PC-3 (cell line): ENCODE measurements at regions not wholly inside any gene's neighbourhood (a gene's known extent, or its start where the extent isn't known, plus 50 kb on each side); places are given as distances from the start of the nearest gene placed in this dataset.

Source experiments
- ATAC-seq: fragments of 200-7000 bp; cut with Tn5 transposase; 2 replicates; pipeline ENCODE4 v1.9.1; 2020; ENCODE audit warnings: mild to moderate bottlenecking, moderate library complexity
- BruUV-seq: library from RNA; stranded (reverse); fragments of 400-500 nt; replicated peaks from 2 replicates; lab custom pipeline; 2021; lab: Mats Ljungman, UMichigan
- CTCF ChIA-PET: fragments of 300-600 bp; sonication (Branson Sonifier 250); formaldehyde crosslinking; loops from one replicate; lab custom pipeline; 2022; ENCODE audit warnings: antibody characterized with exemption; lab: Charles Lee
- POLR2A ChIA-PET: fragments of 300-600 bp; sonication (Branson Sonifier 250); formaldehyde crosslinking; loops from one replicate; lab custom pipeline; 2022; ENCODE audit warnings: antibody characterized with exemption; ENCODE audit not compliant: unreplicated experiment; lab: Charles Lee
- DNase-seq: peaks from one replicate; pipeline ENCODE4 v3.0.0-alpha.2; 2015
- H2AFZ ChIP-seq: fragments of 300-600 bp; sonication (generic); 2 replicates; pipeline ENCODE4 v1.6.0; 2016; ENCODE audit warnings: antibody characterized with exemption, low read length
- H3F3A ChIP-seq: fragments of 300-600 bp; sonication (generic); one replicate; pipeline ENCODE4 v1.6.0; 2017; ENCODE audit warnings: antibody characterized with exemption, low read length, control low read depth, mild to moderate bottlenecking; ENCODE audit not compliant: unreplicated experiment
- H3K27ac ChIP-seq: fragments of 300-600 bp; sonication (generic); 2 replicates; pipeline ENCODE4 v1.5.1; 2016; ENCODE audit warnings: mild to moderate bottlenecking, low read length
- H3K27me3 ChIP-seq: fragments of 300-600 bp; sonication (generic); 2 replicates; pipeline ENCODE4 v1.6.1; 2016; ENCODE audit warnings: low read length, mixed read lengths
- H3K36me3 ChIP-seq: fragments of 300-600 bp; sonication (generic); 2 replicates; pipeline ENCODE4 v1.6.1; 2016; ENCODE audit warnings: low read depth, mixed run types, low read length, mixed read lengths
- H3K4me1 ChIP-seq: fragments of 300-600 bp; sonication (generic); 2 replicates; pipeline ENCODE4 v1.5.1; 2016; ENCODE audit warnings: low read length; ENCODE audit not compliant: insufficient read depth
- H3K4me2 ChIP-seq: fragments of 300-600 bp; sonication (generic); 2 replicates; pipeline ENCODE4 v1.6.0; 2016; ENCODE audit warnings: low read length
- H3K4me3 ChIP-seq: fragments of 300-600 bp; sonication (generic); 2 replicates; pipeline ENCODE4 v1.5.1; 2016; ENCODE audit warnings: mild to moderate bottlenecking, low read length, mixed read lengths
- H3K79me2 ChIP-seq: fragments of 300-600 bp; sonication (generic); 2 replicates; pipeline ENCODE4 v1.6.1; 2017; ENCODE audit warnings: low read length, mixed read lengths
- H3K9ac ChIP-seq: fragments of 300-600 bp; sonication (generic); 2 replicates; pipeline ENCODE4 v1.6.0; 2016; ENCODE audit warnings: mild to moderate bottlenecking, low read length
- H3K9me2 ChIP-seq: fragments of 300-600 bp; sonication (generic); replicated peaks from 2 replicates; pipeline ENCODE4 v1.6.1; 2016; ENCODE audit warnings: mixed run types, low read length, mixed read lengths
- H3K9me3 ChIP-seq: fragments of 300-600 bp; sonication (generic); 2 replicates; pipeline ENCODE4 v1.6.1; 2016; ENCODE audit warnings: low read length, mixed read lengths
- H4K20me1 ChIP-seq: fragments of 300-600 bp; sonication (generic); 2 replicates; pipeline ENCODE4 v1.6.1; 2016; ENCODE audit warnings: low read length, mixed read lengths
- CTCF ChIP-seq: fragments of 300-600 bp; sonication (generic); conservative IDR thresholded peaks from 2 replicates; pipeline ENCODE4 v1.5.1; 2017; ENCODE audit warnings: antibody characterized with exemption, low read depth, mild to moderate bottlenecking, low read length
- EZH2 ChIP-seq: fragments of 300-600 bp; sonication (generic); IDR thresholded peaks from one replicate; pipeline ENCODE4 v1.6.1; 2017; ENCODE audit warnings: antibody characterized with exemption, mild to moderate bottlenecking, low read length; ENCODE audit not compliant: unreplicated experiment
- EZH2phosphoT487 ChIP-seq: fragments of 300-600 bp; sonication (generic); IDR thresholded peaks from 2 replicates; pipeline ENCODE4 v1.6.1; 2018; ENCODE audit warnings: mild to moderate bottlenecking, antibody characterized with exemption, low read length, borderline replicate concordance
- intact Hi-C: fragments of 100-400 bp; cut with micrococcal nuclease; formaldehyde crosslinking; loops from 2 replicates; pipeline ENCODE4 v1.9.0; 2023

- Histone ChIP-seq H3K79me2 (no peaks in the 10 kb centered on the region), H4K20me1 (no peaks in the 10 kb centered on the region), H3K27ac (no peak overlapping the region), H3F3A (no peaks in the 10 kb centered on the region), H3K4me1 (no peaks in the 10 kb centered on the region), H3K9ac (no peak overlapping the region), H3K9me3 (no peaks in the 10 kb centered on the region), H3K36me3 (no peaks in the 10 kb centered on the region), H3K9me2 (no peaks in the 10 kb centered on the region), H2AFZ (no peak overlapping the region), H3K4me3 (no peak overlapping the region), H3K4me2 (no peak overlapping the region), H3K27me3 (no peaks in the 10 kb centered on the region)
- intact Hi-C loops = no loop called here
- ATAC-seq (no peak), DNase-seq (no peak)
- no TSS peak for BruUV-seq
- TF ChIP-seq EZH2 = no peak
- TF ChIP-seq EZH2phosphoT487 = no peak
- no peak for TF ChIP-seq CTCF
- ChIA-PET POLR2A (no interaction called here), CTCF (no interaction called here)
Measured at GRCh38 chr6:82436740-82437139, 73.1 kb downstream of the TPBG start.

GRCh38 chr6:82437701-82438100 lies 74.1 kb downstream of the TPBG start:
- CTCF ChIA-PET = no interaction called here
- DNase-seq = no peak
- Histone ChIP-seq H3K4me3 (no peak overlapping the region), H3K27ac (no peak overlapping the region), H3K9me2 (no peaks in the 10 kb centered on the region), H3K9ac (no peak overlapping the region), H3K4me1 (no peaks in the 10 kb centered on the region), H3K27me3 (no peaks in the 10 kb centered on the region), H3K4me2 (no peak overlapping the region), H3K79me2 (no peaks in the 10 kb centered on the region), H3K9me3 (no peaks in the 10 kb centered on the region), H4K20me1 (no peaks in the 10 kb centered on the region), H2AFZ (no peak overlapping the region), H3K36me3 (no peaks in the 10 kb centered on the region), H3F3A (no peaks in the 10 kb centered on the region)
- POLR2A ChIA-PET = no interaction called here
- ATAC-seq = no peak
- no peak for TF ChIP-seq EZH2
- TF ChIP-seq CTCF = no peak
- no peak for TF ChIP-seq EZH2phosphoT487
- no TSS peak for BruUV-seq
- intact Hi-C loops = no loop called here

- H3F3A ChIP-seq = no peaks in the 10 kb centered on the region
- H3K4me2 ChIP-seq = no peak overlapping the region
- intact Hi-C loops = no loop called here
- no peaks in the 10 kb centered on the region for H3K36me3 ChIP-seq
- DNase-seq (no peak), ATAC-seq (no peak)
- no peaks in the 10 kb centered on the region for H3K79me2 ChIP-seq
- H3K9me3 ChIP-seq = no peaks in the 10 kb centered on the region
- ChIA-PET POLR2A (interaction anchor here (0.6 kb wide), 1 partner anchor 18 kb away, joined by 6 read pairs; no protein-coding TSS in a partner anchor), CTCF (no interaction called here)
- no peaks in the 10 kb centered on the region for H4K20me1 ChIP-seq
- H3K27me3 ChIP-seq = no peaks in the 10 kb centered on the region
- no peak overlapping the region for H3K9ac ChIP-seq
- H3K4me3 ChIP-seq = no peak overlapping the region
- H3K27ac ChIP-seq = no peak overlapping the region
- no peaks in the 10 kb centered on the region for H3K9me2 ChIP-seq
- no peak for TF ChIP-seq CTCF
- no peak for TF ChIP-seq EZH2
- TF ChIP-seq EZH2phosphoT487 = no peak
- no TSS peak for BruUV-seq
- no peaks in the 10 kb centered on the region for H3K4me1 ChIP-seq
- no peak overlapping the region for H2AFZ ChIP-seq
Measured at GRCh38 chr6:82441047-82441855, 77.6 kb downstream of the TPBG start.
